ENCODE measurements at regions not wholly inside any gene's neighbourhood (a gene's known extent, or its start where the extent isn't known, plus 50 kb on each side); places are given as distances from the start of the nearest gene placed in this dataset.

DNA sequence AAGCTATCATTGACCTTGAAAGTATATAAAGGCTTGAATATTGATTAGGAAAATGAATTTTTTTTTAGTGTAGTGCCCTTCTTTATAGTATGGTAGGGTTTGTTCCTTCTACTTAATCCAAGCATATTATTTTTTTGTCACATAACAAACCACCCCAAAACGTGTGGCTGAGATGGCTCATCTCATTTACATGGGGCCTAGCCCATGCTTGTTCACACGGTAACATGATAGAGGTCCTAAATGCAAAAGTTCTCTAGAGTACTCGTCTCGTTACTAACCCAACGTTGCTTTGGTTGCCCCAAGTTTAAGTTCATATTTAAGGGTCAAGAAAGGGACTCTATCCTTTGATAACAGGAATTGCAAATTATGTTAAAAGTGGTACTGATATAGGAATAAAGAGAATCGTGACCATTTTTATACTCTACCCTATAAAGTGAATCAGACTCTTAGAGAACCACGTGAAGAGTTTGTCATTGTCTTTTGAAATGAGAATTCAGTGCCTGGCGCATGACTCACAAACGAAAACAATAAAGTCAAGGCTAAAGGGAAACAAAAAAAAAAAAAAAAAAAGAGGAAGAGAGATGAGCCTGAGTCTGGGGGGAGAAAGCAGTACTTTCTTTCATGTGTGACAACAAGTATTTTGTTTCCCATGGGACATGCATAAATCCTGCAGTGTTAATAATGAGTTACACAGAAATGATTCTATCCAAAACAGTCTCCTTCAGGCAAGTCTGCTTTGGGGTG, 402.8 kb upstream of the NWD2 start:
- DNase-seq: no peak

DNA sequence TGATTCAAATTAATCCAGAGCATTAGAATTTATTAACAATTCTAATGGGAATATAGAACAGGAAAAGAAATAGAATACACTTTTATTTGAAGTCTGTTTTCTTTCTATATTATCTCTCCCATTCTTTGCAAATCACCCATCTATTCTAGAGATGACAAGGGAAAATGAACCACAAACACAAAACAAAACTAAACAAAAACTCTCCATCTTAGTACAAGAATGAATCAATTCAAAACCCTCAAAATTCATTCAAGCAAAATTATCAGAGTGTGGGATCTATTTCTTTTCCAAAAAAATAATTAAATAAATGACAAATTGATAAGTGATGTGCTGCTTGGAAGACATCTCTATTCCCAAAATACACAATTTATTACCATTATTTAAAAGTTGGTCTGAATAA, 400.1 kb upstream of the NWD2 start:
- no peak for DNase-seq

- DNase-seq: no peak
Observed at GRCh38 chr4:36852856-36853255, 391.7 kb upstream of the NWD2 start.

DNA sequence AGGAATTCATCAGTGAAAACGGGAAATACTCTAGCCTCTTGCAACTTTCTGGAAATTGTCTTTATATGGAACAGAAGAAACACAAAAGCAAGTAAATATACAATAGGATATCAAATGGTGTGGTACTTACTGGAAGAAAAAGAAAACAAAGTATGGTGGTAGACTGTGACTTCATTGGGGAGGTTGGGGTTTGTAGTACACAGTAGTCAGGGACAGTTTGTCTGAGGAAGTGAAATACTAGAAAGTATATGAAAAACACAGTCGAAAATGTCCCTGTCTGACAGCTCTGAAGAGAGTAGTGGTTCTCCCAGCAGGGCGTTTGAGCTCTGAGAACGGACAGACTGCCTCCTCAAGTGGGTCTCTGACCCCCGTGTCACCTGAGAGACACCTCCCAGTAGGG, 390.0 kb upstream of the NWD2 start:
- no peak for DNase-seq

GRCh38 chr4:36863601-36864000, 380.9 kb upstream of the NWD2 start:
- no peak for DNase-seq

DNA sequence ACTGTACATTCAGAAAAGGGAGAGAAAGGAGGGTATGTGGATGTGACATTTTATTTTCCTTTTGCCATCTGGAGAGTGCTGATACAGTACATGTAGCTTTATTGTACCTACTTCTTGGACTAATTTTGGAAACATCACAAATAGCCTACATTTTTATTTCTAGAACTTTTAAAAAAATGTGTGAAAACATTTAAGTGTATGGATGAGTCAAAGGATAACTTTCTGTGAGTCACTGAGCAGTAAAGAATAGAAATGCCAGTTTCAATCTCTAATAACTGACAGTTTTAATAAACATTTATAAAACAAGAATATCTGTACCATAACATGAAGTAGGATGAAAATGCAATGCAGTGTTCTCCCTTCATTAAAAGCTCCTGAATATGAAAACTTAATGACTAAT, 374.4 kb upstream of the NWD2 start:
- DNase-seq: no peak

DNA sequence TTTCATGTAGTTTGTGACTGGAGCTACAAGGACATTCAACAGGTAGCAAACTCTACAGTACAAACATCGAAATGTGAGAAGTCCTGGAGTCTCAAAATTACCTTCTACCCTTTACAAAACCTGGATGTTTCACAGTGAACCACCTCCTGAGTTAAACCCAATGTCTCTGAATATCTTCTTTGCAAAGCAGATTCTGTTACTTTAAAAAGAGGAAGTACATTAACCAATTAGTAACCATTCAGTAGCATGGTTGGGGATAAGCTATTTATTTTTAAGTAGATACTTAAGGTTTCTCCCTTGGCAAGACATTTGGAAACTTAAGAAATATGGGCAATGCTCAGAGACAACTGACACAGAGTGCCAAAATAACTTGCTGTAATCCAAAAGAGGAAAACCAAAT, 371.9 kb upstream of the NWD2 start:
- DNase-seq: no peak

- DNase-seq: no peak
Observed at GRCh38 chr4:36884151-36884550, 360.4 kb upstream of the NWD2 start.

- no peak for DNase-seq
Observed at GRCh38 chr4:36891971-36892370, 352.6 kb upstream of the NWD2 start.

GRCh38 chr4:36900446-36900987, 344.0 kb upstream of the NWD2 start:
- DNase-seq: no peak

DNA sequence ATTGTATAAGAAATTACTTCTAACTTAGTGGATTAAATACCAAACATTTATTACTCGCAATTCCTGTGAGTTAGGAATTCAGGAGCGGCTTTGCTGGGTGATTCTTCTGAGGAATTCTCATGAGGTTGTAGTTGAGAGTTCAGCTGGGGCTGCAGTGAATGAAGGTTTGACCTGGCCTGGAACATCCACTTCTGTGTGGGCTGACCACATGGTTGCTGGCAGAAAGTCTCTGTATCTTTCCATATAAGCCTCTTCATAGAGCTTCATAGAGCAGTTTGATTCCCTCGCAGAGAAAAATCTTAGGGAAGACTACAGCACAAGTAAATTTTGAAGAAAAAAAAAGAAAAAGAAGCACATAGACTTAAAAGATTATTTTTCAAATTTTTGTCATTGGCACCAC, 339.7 kb upstream of the NWD2 start:
- no peak for DNase-seq

GRCh38 chr4:36914106-36914505, 330.4 kb upstream of the NWD2 start:
- DNase-seq: no peak

GRCh38 chr4:36915717-36916116, 328.8 kb upstream of the NWD2 start:
- DNase-seq: no peak

DNA sequence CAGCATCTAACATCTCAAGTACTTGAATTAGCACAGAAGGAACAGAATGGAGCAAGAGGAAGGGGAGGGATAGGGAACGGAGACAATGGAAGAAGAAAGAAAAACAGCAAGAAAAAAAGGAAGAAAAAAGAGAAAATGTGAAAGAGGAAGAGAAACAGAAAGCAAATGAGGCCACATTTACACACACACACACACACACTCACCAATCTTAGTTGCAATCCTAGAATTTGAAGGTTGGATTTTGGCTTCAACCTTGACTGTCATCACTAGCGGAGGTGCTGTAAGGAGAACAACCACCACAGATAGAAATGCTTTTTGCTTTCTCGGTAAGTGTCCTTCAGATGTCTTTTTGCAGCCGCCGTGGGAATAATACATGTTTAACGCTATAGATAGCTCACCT, 327.1 kb upstream of the NWD2 start:
- no peak for DNase-seq

- no peak for DNase-seq
Observed at GRCh38 chr4:36919721-36920120, 324.8 kb upstream of the NWD2 start.

GRCh38 chr4:36921476-36922216, 322.9 kb upstream of the NWD2 start:
- no peak for DNase-seq

- no peak for DNase-seq
Observed at GRCh38 chr4:36930562-36931111, 313.9 kb upstream of the NWD2 start.

GRCh38 chr4:36944232-36944631, 300.3 kb upstream of the NWD2 start:
- no peak for DNase-seq

GRCh38 chr4:36961420-36961819, 283.1 kb upstream of the NWD2 start:
- DNase-seq: no peak

GRCh38 chr4:36966756-36967460, 277.6 kb upstream of the NWD2 start:
- no peak for DNase-seq

GRCh38 chr4:36979533-36979932, 265.0 kb upstream of the NWD2 start:
- no peak for DNase-seq

DNA sequence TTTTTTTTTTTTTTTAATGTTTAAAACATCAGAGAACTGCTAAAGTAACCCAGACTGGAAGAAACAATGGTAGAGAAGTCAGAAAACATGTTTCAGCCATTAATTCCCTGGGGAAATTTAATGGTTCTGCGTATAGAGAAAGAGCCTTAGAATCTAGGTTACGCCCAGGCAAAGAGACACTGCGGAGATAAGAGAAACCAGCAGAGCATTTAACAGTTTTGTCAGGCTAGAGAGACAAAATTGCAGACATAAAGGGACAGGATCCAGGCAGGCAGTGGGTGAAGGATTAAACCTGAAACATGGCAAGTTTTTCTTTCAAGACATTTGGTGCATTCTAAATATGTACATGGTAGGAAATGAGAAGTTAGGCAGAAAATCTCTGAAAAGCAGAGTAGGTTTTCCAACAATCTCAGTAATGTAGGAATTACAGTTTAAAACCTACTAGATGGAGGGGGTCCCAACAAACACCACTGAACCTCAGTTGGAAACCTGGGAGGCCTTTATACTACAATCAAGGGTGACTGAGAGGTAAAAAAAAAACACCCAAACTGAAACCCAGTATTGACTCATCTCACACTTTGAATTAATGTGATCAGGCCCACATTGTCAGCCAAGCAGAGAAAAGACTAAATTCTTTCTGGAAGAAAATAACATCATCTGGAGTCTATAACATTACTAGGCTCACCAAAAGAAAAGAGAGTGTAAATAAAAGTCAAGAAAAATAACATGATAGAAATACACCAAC, 254.2 kb upstream of the NWD2 start:
- no peak for DNase-seq

DNA sequence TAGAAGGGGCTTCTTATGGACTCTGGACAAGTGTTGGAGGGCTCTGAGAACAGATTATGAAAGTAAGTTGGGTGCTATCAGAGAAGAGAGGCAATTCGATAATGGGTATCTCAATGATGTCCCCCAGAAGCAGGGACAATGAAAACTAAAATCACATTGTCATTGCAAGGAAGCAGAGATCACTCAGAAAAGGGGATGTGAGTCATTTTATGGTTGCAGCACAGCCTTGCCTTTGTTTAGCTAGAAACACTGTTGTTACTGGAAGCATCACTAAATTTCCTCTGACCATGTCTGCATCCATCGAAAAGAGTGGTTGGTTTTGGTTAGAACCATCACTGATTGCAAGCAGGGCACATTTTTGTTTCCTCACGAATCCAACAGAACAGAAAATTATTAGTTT, 246.8 kb upstream of the NWD2 start:
- no peak for DNase-seq

Data from activated effector memory CD4-positive, alpha-beta T cell treated with Interleukin-2 at 50 U/mL for 16 hours (primary cell).